Stimulated activated CD4-positive, alpha-beta T cell treated with anti-CD3 and anti-CD28 coated beads, Interleukin-2, amount 100 ng/mL, for 48 hours (primary cell): ENCODE measurements at regions not wholly inside any gene's neighbourhood (a gene's known extent, or its start where the extent isn't known, plus 50 kb on each side); places are given as distances from the start of the nearest gene placed in this dataset.
"Not testable (repeated sequence)": the region's sequence is repeated elsewhere in the genome, so short reads cannot be mapped to it uniquely, and the experiment has no call there.

ENCODE experiments used
- DNase-seq, 2 donors: peaks; one replicate each; pipeline ENCODE4 v3.0.0-alpha.2; 2020

DNA sequence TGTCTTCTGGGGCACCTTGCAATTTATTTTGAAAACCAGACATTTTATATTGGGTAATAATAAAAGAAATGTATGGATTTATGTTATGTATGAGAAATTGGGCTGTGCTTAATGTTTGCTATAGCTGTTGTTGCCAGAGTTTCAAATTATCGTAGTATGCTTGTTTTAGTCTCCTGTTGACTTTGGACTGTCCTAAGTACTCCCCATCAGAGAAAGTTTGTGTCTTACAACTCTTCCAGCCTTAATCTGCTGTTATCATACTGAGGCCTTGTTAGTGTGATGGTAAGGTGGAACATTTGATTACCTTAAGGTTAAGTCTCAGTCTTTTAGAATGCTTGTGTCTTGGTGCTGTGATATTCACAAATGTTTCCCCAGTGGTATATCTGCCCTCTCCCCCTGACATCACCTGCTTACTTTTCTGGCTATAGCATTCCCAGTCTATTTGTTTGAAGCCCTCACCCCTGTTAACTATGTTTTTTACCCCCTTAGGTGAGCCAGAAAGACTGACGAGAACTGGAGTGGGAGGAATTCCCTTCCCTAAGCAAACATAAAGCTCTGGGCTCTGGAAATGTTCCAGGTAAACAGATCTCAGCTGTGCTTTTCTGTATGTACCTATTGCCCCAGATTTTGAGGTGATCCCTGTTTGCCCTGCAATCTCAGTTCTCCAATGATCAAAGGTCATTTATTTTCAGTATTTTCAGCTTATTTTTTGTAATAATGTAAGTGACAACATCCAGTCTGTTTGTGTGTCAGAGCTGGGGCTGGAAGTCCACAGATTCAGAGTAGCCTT, 581.1 kb upstream of the CITED2 start:
- DNase-seq, result no peak

DNA sequence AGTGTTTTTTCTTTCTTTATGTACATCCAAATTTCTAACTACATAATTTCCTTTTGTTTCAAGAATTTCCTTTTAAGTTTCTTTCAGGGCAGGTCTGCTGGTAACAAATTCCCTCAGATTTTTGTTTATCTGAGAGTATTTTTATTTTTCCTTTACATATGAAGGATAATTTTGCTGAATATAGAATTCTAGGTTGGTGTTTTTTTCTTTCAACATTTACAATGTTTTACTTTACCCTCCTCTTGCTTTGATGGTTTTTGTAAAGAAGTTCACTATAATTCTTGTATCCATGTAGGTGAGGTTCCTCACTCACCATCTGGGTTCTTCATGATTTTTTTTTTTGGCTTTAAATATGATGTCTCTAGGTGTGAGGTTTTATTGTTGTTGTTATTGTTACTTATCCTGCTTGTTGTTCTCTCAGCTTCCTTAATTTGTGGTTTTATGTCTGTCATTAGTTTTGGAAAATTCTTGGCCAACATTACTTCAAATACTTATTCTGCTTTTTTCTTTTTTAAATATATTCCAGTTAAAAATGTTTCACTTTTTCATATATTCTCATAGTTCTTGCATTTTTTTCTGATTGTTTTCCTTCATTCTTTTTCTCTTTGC, 580.1 kb upstream of the CITED2 start:
- DNase-seq, result no peak

DNA sequence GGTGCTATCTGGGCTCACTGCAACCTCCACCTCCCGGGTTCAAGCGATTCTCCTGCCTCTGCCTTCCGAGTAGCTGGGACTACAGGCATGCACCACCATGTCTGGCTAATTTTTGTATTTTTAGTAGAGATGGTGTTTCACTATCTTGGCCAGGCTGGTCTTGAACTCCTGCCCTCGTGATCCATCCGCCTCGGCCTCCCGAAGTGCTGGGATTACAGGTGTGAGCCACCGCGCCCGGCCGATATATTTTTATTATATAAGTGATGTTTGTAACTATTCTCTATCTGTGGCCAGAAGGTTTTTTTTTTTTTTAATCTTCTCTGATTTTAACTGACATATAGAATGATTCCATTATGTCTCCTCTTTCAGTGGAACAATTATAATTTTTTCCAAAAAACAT, 579.3 kb upstream of the CITED2 start:
- DNase-seq, result not testable (repeated sequence)

DNA sequence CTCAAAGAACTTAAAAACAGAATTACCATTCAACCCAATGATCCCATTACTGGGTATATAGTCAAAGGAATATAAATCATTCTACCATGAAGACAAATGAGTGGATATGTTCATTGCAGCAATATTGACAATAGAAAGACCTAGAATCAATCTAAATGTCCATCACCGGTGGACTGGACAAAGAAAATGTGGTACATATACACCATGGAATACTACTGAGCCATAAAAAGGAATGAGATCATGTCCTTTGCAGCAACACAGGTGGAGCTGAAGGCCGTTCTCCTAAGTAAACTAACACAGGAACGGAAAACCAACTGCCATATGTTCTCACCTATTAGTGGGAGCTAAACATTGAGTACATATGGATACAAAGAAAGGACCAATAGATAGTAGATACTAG, 576.7 kb upstream of the CITED2 start:
- no peak for DNase-seq

DNA sequence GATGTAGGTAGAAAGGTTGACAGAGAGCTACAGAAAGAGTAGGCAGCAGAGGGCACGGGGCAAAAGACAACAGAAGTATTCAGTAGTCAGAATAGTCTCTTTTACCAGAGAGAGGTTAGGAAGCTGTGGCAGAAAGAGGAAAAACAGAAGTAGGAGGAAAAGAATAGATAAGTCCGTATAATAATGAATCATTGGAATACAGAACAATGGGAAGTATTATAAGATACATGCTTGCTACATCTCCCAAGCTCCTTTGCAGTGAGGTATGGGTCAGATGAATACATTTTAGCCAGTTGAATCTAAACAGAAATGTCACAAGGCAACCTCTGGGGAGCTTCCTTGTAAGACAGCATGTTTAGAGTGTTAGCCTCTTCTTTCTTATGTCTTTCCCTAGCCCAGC, 570.5 kb upstream of the CITED2 start:
- no peak for DNase-seq

DNA sequence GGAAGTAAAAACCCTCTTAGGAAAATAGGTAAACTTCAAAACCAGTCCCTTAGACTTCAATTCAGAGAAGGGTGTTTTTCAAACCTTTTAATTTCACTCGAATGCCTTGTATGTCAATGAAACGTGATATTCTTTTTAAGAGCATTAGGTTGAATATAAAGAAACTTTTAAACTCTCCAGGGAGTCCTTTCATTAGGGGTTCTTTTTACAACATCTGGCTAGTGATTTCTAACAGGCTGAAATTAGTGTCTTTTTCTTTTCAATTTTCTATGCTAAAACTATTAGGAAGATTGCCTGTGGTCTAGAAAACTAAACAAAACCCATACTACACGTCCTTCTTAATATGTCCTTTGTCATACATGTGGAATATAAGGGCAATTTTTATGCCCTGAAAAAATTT, 569.7 kb upstream of the CITED2 start:
- DNase-seq, result no peak

DNA sequence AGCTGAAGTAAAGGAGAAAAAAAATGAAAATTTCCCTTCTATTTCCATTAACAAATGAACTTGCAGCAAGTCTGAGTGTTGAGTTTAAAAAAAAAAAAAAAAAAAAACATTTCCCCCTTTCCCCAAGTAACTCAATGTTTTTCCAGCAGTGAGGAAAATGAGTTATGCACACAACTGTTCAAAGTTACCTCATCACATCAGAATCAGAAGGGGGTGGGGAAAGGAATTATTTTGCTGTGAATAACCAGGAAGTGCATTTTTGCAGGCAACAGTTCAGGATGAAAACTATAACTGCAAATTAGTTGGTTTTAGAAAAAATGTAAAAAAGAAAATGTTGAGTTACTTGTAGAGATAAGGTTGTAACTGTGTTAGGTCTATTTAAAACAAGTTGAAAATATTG, 568.9 kb upstream of the CITED2 start:
- no peak for DNase-seq

DNA sequence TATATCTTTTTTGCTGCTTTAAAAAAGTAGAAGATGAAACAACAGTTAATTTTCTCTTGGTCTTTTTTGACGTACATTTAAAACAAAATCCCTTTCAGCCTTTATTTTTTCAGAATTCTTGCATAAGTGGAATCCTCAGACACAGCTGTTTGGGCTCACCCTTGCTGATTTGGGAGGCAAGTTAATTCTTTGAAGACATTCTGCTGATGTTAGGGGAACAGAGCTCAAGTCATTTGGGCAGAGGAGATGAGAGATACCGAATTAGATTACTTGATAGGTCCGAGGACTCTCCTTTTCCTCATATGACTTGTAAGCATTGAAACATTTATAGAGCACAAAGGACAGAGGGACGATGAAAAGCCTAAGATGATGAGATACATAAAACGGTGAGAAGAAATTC, 567.9 kb upstream of the CITED2 start:
- no peak for DNase-seq

DNA sequence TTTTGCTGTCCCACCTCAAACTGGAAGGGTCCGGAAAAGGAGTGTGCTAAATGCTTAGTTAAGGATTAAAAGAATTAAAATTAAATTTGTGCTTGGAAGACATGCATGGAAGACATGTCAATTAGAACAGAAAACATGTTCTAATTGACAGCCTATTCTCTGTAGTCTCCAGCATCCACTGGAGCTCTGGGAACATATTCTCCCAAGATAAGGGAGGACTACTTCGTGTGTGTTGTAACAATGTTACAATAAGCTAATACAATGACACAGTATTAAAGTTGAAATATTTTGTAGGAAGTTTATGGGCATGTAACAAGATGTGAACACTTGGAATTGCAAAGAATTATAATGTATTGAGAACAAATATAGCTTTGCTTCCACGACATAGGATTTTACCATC, 567.4 kb upstream of the CITED2 start:
- no peak for DNase-seq

DNA sequence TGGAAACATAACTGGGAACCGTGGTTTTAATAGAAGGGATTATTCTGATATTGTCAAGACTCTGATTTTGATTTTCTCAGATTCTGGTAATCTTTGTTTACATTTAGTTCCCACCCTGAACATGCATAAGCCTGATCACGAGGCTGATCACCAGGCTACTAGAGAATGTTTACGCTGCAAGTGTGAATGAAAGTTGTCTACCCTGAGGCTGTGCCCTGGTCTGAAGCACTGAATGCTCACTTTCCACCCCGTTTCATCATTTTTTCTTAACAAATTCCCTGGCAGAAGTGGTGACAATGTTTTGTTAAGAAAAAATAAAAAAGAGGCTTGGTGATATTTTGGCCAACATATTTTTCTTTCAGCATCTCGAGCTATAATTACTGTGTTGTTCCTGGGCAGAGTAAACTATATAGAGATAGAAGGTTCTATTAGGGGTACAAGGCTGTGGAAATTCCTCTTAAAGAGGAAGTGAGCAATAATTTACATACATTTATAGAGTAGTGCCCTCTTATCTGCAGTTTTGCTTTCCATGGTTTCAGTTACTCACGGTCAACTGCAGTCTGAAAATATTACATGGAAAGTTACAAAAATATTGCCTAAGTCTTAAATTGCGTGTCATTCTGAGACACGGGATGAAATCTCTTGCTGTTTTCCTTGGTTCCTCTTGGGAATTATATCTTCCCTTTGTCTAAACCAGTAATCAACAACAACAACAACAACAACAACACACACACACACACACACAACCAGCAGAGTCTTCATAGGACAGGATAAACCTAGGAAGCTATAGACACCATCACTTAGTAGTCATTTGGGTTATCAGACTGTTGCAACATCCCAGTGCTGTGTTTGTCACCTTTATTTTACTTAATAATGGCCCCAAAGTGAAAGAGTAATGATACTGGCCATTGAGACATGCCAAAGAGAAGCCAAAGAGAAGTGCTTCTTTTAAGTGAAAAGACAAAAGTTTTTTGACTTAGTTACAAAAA, 566.6 kb upstream of the CITED2 start:
- DNase-seq, result no peak

DNA sequence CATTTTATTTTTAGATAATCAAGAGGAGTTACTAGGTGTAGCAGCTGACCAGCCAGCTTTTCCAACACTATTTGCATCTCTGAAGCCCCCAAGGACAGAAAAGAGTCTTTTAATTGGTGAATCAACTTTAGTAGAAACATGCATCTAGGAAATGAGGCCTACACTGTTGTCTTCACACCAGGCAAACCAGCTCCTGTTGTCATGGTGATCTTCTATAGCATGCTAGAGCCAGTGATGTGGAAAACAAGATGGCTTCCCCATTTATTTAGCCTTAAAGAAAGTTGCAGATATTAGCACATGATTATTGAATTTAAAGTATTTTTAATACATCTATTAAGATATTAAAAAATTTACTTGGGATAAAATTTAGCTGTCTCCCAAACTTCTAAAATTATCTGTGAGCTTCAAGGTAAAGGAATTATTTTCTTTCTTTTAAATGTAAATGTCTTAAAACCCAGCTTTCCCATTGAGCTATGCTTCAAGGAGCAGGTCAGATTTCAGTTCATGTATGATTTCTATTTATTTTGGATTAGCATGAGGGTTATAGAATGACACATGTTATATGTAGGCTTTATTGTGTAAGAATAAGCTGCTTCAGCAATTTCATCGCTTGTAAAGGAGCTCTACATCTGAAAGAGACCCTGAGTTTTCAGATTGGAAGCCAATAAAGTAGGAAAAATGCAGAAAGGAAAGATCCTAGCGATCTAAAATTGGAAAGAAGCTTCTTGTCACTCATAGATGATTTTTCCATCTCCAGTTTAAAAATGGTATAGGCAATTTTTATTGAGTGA, 564.9 kb upstream of the CITED2 start:
- DNase-seq, result no peak

DNA sequence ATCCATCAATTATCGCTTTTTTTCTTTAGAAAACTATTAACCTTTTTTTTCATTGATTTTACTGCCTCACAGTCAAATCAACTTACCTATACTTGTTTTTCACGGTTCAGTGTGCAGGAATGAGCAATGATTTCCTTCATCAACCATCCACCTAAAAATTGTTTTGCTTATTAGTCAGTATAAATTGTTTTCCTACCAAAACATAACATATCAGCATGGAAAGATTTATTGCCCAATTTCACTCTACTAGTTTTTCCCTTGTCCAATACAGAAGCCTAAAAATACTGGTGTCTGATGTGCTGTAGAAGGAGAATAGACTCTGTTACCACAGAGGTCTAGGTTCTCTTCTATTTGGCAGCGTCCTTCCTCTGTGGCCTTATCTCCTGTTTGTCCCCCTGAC, 558.2 kb upstream of the CITED2 start:
- DNase-seq, result no peak

DNA sequence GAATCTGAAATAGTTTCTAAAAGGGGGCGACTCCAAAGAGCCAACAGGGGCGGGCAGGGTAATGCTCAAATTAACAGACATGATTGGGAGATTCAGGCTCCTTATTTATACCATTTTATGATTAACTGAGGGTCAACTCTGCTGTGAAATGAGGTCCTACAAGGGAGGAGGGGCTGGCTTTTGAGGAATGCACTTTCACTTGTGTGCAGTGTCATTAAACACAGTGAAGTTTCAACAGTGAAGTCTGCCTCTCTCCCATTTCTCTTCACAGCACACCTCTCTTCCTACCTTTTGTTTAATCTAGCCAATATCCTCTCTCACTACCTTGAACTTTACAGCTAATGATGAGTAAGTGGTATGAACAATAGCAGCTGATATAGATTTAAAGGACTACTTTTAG, 557.3 kb upstream of the CITED2 start:
- no peak for DNase-seq

DNA sequence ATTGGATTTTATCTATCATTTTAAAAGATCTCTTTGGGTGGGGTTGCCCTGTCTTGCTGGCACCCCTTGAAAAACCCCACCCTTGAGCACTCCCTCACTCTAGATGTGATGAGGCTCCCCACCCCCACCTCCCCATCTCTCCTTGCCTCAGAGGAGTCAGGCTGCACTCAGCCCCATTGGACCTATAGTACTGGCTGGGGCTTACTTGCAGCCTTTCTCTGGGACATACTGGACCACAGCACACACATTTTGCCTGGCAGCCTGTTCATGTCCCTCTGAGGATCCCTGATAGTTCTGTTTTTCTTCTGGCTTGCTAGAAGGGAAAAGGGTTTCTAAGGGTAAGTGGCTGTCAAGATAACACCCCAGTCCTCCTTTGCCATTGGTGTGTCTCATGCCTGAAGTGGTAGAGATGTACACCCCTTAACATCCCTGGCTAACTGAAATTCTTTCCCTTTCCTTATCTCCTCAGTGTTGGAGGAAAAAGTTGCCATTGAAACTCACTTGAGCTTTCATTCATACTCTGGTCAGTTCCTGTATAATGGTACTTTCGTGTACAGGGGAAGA, 553.4 kb upstream of the CITED2 start:
- DNase-seq, result no peak

DNA sequence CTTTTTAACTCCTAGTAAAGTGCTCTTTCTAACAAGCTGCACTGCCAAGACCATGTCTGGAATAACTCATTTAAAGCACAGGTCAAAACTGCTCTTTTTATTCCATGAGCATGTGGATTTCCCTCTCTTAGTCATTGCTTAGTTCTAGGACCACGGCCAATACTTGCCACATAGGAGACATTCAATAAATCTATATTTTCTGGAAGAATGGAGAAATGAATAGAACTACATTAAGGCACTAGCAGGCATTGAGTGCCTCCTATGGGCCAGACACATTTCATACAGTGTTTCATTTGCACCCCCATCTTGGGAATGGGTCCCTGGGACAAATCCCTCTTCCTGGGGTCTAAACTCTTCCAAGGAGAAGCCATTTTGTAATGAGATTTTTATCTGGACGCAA, 552.8 kb upstream of the CITED2 start:
- no peak for DNase-seq

DNA sequence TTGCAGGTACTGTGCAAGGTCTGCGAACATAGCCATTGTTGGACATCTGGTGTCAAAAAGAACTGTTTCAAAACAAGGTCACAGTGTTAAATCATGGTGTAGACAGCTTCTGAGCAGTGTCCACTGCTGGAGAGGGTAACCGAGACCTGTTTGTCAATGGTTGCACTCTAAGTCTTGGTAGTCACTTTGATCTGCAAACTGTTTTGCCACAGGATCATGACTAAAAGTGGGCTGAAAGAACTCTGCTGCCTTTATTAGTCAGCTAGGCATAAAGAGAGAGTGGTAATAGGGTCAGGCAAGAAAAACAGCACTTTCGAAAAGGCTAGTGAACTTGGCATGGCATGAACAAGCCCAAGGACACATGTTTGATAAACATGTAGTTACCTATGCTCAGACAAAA, 552.3 kb upstream of the CITED2 start:
- no peak for DNase-seq

DNA sequence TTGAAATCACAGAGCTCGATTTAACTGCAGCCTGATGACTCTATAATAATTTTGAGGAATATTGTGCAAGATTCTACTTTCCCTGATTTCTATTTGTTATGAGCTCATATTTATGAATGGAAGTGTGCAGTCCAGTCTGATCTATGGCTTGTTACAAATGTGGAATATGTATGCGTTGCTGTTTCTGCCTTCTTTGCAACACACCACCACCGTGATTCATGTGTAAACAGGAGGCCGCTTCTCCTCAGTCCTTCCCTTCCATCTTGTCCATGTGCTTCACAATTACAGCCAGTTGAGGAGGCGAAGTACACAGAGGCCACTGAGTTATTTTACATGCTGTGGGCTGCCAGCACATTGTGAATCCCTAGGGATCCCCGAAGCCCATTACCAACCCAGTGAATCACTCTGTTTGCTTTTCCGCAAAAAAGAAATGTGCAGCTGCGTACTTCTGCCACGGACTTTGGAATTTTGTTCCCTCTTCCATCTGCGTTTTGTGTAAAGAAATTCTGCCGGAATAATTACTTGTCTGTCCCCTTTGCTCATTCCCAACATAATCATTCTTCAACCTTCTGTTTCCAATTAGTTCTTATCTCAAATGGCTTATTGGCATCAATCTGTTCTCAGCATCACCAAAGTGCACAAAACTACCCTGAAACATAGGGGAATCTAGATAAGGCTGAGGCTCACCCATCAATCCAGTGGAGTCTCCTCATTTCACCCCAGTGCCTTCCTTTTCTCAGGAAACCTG, 551.6 kb upstream of the CITED2 start:
- no peak for DNase-seq

DNA sequence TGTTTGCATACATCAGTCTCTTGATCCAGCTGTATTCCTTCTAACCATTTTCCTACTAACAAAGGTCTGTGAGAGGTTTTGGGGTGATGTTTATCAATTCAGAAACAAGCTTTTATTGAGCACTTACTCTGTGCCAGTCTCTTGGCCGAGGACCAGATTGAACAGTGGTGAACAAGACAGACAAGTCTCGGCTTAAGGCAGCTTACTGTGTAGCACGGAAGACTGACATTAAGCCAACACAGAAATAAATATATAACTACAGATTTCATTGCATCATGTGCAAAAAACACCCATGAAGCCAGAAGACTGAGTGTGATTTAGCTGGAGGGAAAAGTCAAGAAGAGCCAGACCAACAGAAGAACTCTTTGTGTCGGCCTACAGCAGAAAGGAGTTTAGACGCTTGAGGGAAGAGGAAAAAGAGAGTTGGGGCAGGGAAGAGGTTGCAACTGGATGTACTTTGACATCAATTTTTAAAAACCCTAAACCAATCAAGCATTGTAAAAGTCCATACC, 549.6 kb upstream of the CITED2 start:
- no peak for DNase-seq

DNA sequence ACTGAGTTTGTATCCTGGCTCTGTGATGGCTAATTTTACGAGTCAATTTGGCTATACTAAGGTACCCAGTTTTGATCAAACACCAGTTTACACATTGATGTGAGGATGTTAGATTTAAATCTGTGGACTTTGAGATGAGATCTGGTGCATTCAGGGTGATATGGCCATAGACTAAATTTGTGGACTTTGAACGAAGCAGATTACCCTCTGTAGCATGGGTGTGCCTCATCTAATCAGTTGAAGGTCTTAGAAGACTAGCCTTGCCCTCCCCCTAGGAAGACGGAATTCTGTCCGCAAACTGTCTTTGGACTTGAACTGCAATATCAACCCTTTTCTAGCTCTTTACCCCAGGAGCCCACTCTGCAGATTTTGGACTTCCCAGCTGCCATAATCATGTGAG, 547.8 kb upstream of the CITED2 start:
- no peak for DNase-seq

DNA sequence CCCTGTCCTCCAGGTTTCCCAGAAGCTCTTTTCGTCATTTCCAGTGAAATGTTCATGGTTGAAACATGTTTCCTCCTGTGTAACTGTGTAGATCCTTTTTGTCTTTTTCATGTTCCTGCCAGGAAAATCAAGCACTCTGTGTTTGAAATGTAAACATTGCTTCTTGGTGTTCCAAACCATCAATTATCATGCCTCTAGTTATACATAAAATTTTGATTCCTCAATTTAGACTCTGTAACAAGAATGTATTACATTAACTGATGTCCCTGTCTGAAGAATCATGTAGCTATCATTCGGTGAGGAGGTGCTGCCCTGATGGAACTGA, 546.3 kb upstream of the CITED2 start:
- no peak for DNase-seq

DNA sequence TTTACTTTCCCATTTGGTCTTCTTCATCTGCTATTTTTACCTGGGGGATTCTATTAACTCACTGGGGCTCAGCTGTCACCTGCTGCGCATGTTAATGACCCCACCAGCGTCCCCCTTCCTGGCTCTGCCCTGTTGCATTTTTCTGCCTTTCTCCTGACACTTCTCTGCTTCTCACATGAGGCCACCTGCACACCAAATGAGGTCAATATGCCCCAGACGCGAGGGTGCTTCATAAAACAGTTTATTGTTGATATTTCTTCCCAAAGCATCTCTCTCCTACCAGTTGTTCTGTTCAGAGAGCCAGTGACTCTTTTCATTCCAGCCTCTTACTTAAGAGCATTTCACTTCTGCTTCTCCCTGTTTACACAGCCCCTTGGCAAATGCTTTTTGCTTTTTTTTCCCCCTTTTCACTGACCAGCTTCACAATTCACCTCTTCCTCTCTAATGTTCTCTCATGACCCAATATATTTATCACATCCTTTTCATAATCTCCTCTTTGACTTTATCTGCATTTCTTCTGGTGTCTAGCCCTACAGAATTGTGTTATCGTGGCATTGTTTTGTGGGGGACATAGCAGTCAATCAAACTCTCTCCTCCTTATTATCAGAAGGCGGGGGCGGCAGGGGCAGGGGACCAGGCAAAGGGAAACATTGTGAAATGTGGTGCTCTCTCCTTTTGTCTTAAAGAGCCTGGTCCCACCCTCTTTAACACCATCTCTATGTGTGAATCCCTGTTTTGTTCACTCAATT, 545.8 kb upstream of the CITED2 start:
- no peak for DNase-seq
